Transverse colon (tissue), 4 donors: ENCODE measurements at regions not wholly inside any gene's neighbourhood (a gene's known extent, or its start where the extent isn't known, plus 50 kb on each side); places are given as distances from the start of the nearest gene placed in this dataset.

Source experiments
- DNase-seq: peaks from one replicate; pipeline ENCODE4 v3.0.0-alpha.2; 2019
- H3K27ac ChIP-seq, 4 donors: fragments of 200-600 bp; sonication (generic); 2 replicates each; pipeline ENCODE4 v1.5.1; 2016 to 2018; ENCODE audit warnings: inconsistent platforms in 4 of 4
- H3K27me3 ChIP-seq: fragments of 200-600 bp; sonication (generic); 2 replicates; pipeline ENCODE4 v1.5.1; 2017; ENCODE audit warnings: inconsistent platforms
- H3K36me3 ChIP-seq, 4 donors: fragments of 200-600 bp; sonication (generic); 2 replicates each; pipeline ENCODE4 v1.5.1; 2017 to 2019; ENCODE audit warnings: inconsistent platforms in 4 of 4
- H3K4me1 ChIP-seq, 4 donors: fragments of 200-600 bp; sonication (generic); 2 replicates each; pipeline ENCODE4 v1.5.1; 2017 to 2020; ENCODE audit warnings: inconsistent platforms in 4 of 4
- H3K4me3 ChIP-seq, 4 donors: fragments of 200-600 bp; sonication (generic); 1 replicate in 1 of 4; 2 replicates in 3 of 4; pipeline versions ENCODE4 v1.5.1 to v1.6.1; 2017 to 2019; ENCODE audit warnings: inconsistent platforms in 4 of 4
- H3K9me3 ChIP-seq, 2 donors: fragments of 200-600 bp; sonication (generic); 2 replicates each; pipeline ENCODE4 v1.5.1; 2017 to 2019; ENCODE audit warnings: inconsistent platforms in 2 of 2
- EP300 ChIP-seq: sonication (generic); formaldehyde crosslinking; IDR thresholded peaks from one replicate; pipeline ENCODE4 v1.6.1; 2017; ENCODE audit warnings: antibody characterized with exemption, low read depth
- POLR2A ChIP-seq: fragments of 450-650 bp; IDR thresholded peaks from one replicate; pipeline ENCODE4 v1.6.1; 2016; ENCODE audit warnings: antibody characterized with exemption, mild to moderate bottlenecking, moderate library complexity
- POLR2AphosphoS5 ChIP-seq, 3 donors: sonication (generic); formaldehyde crosslinking; IDR thresholded peaks; one replicate each; pipeline ENCODE4 v1.6.1; 2016; ENCODE audit warnings: antibody characterized with exemption in 3 of 3
- WGBS, 2 donors: methylation state at CpG; one replicate each; pipeline ENCODE4 v1.1.5; 2018; ENCODE audit warnings: low coverage in 1 of 2; 5-methylcytosine and 5-hydroxymethylcytosine counted together
- in situ Hi-C, 4 donors: fragments of 200-750 bp; cut with MboI; loops; one replicate each; pipeline versions ENCODE4 v1.15.0 to v1.15.1; 2017; ENCODE audit warnings: low sequenced_read_pairs in 3 of 4, low pct_ligation_motif_present in 1 of 4, low pct_unique_long_range_greater_than_20kb in 1 of 4
- intact Hi-C: fragments of 100-400 bp; cut with DNase I; formaldehyde crosslinking; loops from one replicate; pipeline ENCODE4 v1.15.1; 2023; ENCODE audit warnings: low total_unique reads
- TF ChIP-seq, protein P1 (sequence below), 5 experiments: fragments of 200-600 bp in 3 of 5; fragments of 450-650 bp in 2 of 5; sonication (generic) in 3 of 5; IDR thresholded peaks; 1 replicate in 2 of 5; 2 replicates in 3 of 5; pipeline ENCODE4 v1.5.1; 2016 to 2017; ENCODE audit warnings: antibody characterized with exemption in 5 of 5, inconsistent platforms in 3 of 5, mild to moderate bottlenecking in 2 of 5, moderate library complexity in 1 of 5

DNA sequence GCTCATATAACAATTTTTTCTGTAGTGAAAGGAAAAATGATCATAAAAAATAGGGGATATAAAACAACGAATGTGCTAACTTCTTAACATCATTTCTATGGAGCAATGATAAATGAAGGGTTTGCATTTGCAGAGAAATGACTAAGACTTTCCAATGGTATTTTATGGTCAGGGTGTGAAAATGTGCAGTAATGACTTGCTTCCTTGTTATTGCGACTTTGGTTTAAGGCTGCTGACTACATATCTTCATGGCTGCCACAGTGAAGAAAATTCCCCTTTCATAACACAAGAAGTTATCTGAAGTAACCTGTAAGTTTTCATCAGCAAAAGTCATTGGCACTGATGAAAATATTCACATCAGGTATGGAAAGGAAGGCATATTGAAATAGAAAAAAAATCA, 166.1 kb upstream of the NRG3 start:
- in situ Hi-C loops, result no loop called here
- Histone ChIP-seq H3K27me3 (no peaks in the 10 kb centered on the region), H3K4me3 (no peak overlapping the region), H3K36me3 (no peaks in the 10 kb centered on the region), H3K4me1 (no peaks in the 10 kb centered on the region), H3K9me3 (no peaks in the 10 kb centered on the region), H3K27ac (no peak overlapping the region)
- intact Hi-C loops, result no loop called here
- no peak for TF ChIP-seq EP300
- TF ChIP-seq, protein P1, sequence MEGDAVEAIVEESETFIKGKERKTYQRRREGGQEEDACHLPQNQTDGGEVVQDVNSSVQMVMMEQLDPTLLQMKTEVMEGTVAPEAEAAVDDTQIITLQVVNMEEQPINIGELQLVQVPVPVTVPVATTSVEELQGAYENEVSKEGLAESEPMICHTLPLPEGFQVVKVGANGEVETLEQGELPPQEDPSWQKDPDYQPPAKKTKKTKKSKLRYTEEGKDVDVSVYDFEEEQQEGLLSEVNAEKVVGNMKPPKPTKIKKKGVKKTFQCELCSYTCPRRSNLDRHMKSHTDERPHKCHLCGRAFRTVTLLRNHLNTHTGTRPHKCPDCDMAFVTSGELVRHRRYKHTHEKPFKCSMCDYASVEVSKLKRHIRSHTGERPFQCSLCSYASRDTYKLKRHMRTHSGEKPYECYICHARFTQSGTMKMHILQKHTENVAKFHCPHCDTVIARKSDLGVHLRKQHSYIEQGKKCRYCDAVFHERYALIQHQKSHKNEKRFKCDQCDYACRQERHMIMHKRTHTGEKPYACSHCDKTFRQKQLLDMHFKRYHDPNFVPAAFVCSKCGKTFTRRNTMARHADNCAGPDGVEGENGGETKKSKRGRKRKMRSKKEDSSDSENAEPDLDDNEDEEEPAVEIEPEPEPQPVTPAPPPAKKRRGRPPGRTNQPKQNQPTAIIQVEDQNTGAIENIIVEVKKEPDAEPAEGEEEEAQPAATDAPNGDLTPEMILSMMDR (IDR thresholded peaks at IDR 0.05), result no peak
- no peak for TF ChIP-seq POLR2A
- no peak for TF ChIP-seq POLR2AphosphoS5 (IDR thresholded peaks at IDR 0.05)
- no peak for DNase-seq
- 34 to 46% methylated on average over 2 of the region's 2 CpGs for WGBS, 2 donors

DNA sequence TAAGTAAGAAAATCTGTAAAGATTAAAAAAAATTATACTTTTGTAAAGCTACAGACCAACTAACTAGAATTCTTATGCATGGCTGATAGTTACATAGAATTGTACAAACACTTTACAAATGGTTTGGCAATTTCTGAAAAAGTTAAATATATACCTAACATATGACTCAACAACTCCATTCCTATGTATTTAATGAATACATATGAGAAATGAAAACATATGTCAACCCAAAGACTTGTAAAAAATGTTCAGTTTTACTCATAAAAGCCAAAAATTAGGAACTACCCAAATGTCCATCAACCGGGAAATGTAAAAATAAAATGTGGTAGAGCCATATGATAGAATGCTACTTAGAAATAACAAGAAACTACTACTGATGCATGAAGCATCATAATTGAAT, 152.6 kb upstream of the NRG3 start:
- no peaks in the 10 kb centered on the region for H3K36me3 ChIP-seq
- no peak overlapping the region for H3K27ac ChIP-seq
- H3K4me1 ChIP-seq, result no peaks in the 10 kb centered on the region
- no peak overlapping the region for H3K4me3 ChIP-seq
- intact Hi-C loops (no loop called here), in situ Hi-C loops (no loop called here)
- TF ChIP-seq POLR2AphosphoS5 (IDR thresholded peaks at IDR 0.05) (no peak), POLR2A (no peak), EP300 (no peak)
- TF ChIP-seq, protein P1 (IDR thresholded peaks at IDR 0.05), result no peak
- no peak for DNase-seq
- 88 to 91% methylated on average over 1 of the region's 1 CpG for WGBS, 2 donors
- no peaks in the 10 kb centered on the region for H3K27me3 ChIP-seq
- peaks cover 0 to 5% of the 10 kb centered on the region in 2 donors for H3K9me3 ChIP-seq

DNA sequence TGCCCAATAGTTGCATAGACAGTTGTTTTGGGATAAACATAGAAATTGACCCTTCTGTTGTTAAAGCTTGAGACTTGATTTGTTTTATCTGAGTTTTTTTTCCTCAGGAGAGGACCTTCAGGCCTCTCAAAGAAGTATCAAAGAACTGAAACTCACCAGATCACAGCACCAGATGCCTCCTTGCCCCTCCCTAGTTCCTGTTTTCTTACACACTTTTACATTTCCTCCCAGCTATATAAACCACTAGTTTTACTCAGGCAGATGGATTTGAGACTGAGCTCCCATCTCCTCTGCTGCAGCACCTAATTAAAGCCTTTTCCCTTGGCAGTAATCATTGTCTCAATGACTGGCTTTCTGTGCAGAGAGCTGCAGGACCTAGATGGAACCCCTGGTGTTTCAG, 150.6 kb upstream of the NRG3 start:
- H3K27ac ChIP-seq, result no peak overlapping the region
- no peaks in the 10 kb centered on the region for H3K4me1 ChIP-seq
- no peak overlapping the region for H3K4me3 ChIP-seq
- H3K27me3 ChIP-seq, result no peaks in the 10 kb centered on the region
- no peak for DNase-seq
- no peaks in the 10 kb centered on the region for H3K9me3 ChIP-seq
- TF ChIP-seq POLR2AphosphoS5 (IDR thresholded peaks at IDR 0.05), result no peak
- TF ChIP-seq, protein P1 (IDR thresholded peaks at IDR 0.05), result no peak
- no peak for TF ChIP-seq POLR2A
- TF ChIP-seq EP300, result no peak
- intact Hi-C loops (no loop called here), in situ Hi-C loops (no loop called here)
- no peaks in the 10 kb centered on the region for H3K36me3 ChIP-seq

DNA sequence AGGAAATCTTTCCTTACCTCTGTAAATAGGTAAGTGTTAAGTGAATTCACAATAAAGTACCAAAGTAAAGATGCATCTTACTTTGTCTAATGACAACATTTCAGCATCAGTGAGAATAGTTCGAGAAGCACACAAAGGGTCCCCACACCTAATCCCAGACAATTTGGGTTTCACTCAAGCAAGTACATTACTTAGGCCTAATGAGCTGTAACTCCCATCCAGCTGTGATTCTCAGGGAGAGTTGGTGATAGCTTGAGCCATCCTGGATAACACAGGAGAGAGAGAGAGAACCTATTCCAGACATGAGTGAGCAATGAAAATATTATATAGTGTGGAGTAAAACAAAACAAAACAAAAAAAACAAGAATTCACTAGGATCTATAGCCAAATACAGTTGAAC, 149.1 kb upstream of the NRG3 start:
- no peak for TF ChIP-seq POLR2A
- no peak for TF ChIP-seq EP300
- TF ChIP-seq, protein P1 (IDR thresholded peaks at IDR 0.05), result no peak
- TF ChIP-seq POLR2AphosphoS5 (IDR thresholded peaks at IDR 0.05), result no peak
- Histone ChIP-seq H3K36me3 (no peaks in the 10 kb centered on the region), H3K27ac (no peak overlapping the region), H3K4me1 (no peaks in the 10 kb centered on the region), H3K4me3 (no peak overlapping the region), H3K9me3 (no peaks in the 10 kb centered on the region), H3K27me3 (no peaks in the 10 kb centered on the region)
- in situ Hi-C loops, result no loop called here
- 40 to 68% methylated on average over 1 of the region's 1 CpG for WGBS, 2 donors
- intact Hi-C loops, result no loop called here
- DNase-seq, result no peak
